ENCODE measurements at regions not wholly inside any gene's neighbourhood (a gene's known extent, or its start where the extent isn't known, plus 50 kb on each side); places are given as distances from the start of the nearest gene placed in this dataset.

DNA sequence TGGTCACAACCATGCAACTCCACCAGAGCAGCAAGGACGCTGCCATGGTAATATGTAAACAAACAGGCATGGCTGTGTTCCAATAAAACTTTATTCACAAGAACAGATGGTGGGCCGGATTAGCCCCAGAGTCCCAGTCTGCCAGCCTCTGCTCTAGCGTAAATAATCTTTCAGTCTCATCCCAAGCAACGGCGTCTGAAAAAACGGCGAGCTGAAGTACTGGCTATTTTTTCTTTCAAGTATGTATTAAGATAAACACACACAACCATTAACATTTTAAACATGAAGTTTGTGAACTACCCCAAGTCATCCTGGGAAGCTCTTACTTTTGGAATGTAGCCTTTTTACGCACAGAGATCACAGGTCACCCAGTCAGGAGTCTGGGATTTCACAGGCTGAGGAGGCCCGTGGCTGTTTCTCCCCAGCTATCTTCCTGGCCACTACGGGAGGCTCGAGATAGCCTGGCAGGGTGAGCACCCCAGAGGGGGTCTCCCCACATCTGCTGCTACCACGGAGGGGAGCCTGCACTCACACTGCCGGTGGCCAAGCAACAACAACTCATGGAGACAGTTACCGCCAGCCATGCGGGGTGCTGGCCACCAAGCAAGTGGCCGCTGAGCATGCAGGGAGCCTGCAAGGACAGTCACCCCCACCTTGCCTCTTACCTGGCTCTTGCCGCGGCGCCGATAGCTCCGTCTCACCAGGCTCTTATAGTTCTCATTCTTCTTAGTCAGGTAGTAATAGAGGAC is 124.6 kb downstream of the RFLNA start:
- TF ChIP-seq, protein P1, sequence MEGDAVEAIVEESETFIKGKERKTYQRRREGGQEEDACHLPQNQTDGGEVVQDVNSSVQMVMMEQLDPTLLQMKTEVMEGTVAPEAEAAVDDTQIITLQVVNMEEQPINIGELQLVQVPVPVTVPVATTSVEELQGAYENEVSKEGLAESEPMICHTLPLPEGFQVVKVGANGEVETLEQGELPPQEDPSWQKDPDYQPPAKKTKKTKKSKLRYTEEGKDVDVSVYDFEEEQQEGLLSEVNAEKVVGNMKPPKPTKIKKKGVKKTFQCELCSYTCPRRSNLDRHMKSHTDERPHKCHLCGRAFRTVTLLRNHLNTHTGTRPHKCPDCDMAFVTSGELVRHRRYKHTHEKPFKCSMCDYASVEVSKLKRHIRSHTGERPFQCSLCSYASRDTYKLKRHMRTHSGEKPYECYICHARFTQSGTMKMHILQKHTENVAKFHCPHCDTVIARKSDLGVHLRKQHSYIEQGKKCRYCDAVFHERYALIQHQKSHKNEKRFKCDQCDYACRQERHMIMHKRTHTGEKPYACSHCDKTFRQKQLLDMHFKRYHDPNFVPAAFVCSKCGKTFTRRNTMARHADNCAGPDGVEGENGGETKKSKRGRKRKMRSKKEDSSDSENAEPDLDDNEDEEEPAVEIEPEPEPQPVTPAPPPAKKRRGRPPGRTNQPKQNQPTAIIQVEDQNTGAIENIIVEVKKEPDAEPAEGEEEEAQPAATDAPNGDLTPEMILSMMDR (IDR thresholded peaks at IDR 0.05), result no peak
- TF ChIP-seq, protein P2, sequence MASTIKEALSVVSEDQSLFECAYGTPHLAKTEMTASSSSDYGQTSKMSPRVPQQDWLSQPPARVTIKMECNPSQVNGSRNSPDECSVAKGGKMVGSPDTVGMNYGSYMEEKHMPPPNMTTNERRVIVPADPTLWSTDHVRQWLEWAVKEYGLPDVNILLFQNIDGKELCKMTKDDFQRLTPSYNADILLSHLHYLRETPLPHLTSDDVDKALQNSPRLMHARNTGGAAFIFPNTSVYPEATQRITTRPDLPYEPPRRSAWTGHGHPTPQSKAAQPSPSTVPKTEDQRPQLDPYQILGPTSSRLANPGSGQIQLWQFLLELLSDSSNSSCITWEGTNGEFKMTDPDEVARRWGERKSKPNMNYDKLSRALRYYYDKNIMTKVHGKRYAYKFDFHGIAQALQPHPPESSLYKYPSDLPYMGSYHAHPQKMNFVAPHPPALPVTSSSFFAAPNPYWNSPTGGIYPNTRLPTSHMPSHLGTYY (CRISPR knock-in tag; IDR thresholded peaks at IDR 0.05), result no peak
- TF ChIP-seq, protein P3, sequence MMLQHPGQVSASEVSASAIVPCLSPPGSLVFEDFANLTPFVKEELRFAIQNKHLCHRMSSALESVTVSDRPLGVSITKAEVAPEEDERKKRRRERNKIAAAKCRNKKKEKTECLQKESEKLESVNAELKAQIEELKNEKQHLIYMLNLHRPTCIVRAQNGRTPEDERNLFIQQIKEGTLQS (CRISPR knock-in tag; conservative IDR thresholded peaks at IDR 0.05), result no peak
- no peak for TF ChIP-seq SP1 (CRISPR knock-in tag; conservative IDR thresholded peaks at IDR 0.05)
- TF ChIP-seq, protein P4, sequence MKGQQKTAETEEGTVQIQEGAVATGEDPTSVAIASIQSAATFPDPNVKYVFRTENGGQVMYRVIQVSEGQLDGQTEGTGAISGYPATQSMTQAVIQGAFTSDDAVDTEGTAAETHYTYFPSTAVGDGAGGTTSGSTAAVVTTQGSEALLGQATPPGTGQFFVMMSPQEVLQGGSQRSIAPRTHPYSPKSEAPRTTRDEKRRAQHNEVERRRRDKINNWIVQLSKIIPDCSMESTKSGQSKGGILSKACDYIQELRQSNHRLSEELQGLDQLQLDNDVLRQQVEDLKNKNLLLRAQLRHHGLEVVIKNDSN (CRISPR knock-in tag; IDR thresholded peaks at IDR 0.05), result no peak

Measured in WTC11 (cell line).